ENCODE measurements at regions not wholly inside any gene's neighbourhood (a gene's known extent, or its start where the extent isn't known, plus 50 kb on each side); places are given as distances from the start of the nearest gene placed in this dataset.

GRCh38 chr1:232110281-232111090 is 483.9 kb downstream of the DISC1 start:
- Histone ChIP-seq H3K9me1 (replicated peaks; ENCODE audit: control insufficient read depth, extremely low read depth, insufficient read depth, low read length) (no peaks in the 10 kb centered on the region), H3K27ac (ENCODE audit: insufficient read depth, low read depth, low read length) (no peak overlapping the region), H3K79me2 (ENCODE audit: control insufficient read depth, insufficient read depth, low read length) (no peaks in the 10 kb centered on the region), H3K27me3 (ENCODE audit: control insufficient read depth in 2 of 2, insufficient read depth in 2 of 2, low read length in 2 of 2) (no peaks in the 10 kb centered on the region), H3K9ac (replicated peaks; ENCODE audit: extremely low read depth, insufficient read depth, low read length) (no peak overlapping the region), H3K4me3 (replicated peaks in 1 of 3; ENCODE audit: insufficient read depth in 1 of 3, low read depth in 1 of 3, low read length in 3 of 3) (no peak overlapping the region), H4K20me1 (replicated peaks; ENCODE audit: control insufficient read depth, extremely low read depth, insufficient read depth, low read length) (no peaks in the 10 kb centered on the region), H3K9me3 (replicated peaks; ENCODE audit: control insufficient read depth, insufficient read depth, low read length) (no peaks in the 10 kb centered on the region), H3K4me2 (ENCODE audit: insufficient read depth, low read length) (no peak overlapping the region), H3K4me1 (ENCODE audit: control insufficient read depth, extremely low read depth, insufficient read depth, low read length) (no peaks in the 10 kb centered on the region), H2AFZ (ENCODE audit: low read depth, low read length) (no peak overlapping the region), H3K36me3 (ENCODE audit: control insufficient read depth in 2 of 2, extremely low read depth in 1 of 2, insufficient read depth in 2 of 2, low read length in 2 of 2) (no peaks in the 10 kb centered on the region)
- POLR2A ChIA-PET, result no interaction called here
- FAIRE-seq, result no peak
- no TSS peak for BruUV-seq (replicated peaks)
- intact Hi-C loops (cut with micrococcal nuclease) (no loop called here), dilution Hi-C loops (cut with MboI; ENCODE audit: extremely low pct_ligation_motif_present, low sequenced_read_pairs) (no loop called here)
- no peak for DNase-seq (ENCODE audit: low read depth, low spot score)
- CTCF ChIA-PET, result no interaction called here
- no peak for TF ChIP-seq GATA2 (IDR thresholded peaks at IDR 0.05; ENCODE audit: insufficient read depth, insufficient read length, low read depth, low read length)
- no peak for TF ChIP-seq FOS (IDR thresholded peaks at IDR 0.05; ENCODE audit: borderline replicate concordance, insufficient read depth, low read length)
- TF ChIP-seq MYC (IDR thresholded peaks at IDR 0.05; ENCODE audit: low read depth, low read length), result no peak
- TF ChIP-seq JUN (IDR thresholded peaks at IDR 0.05; ENCODE audit: borderline replicate concordance, insufficient read depth, insufficient read length, low read depth), result no peak
- TF ChIP-seq POLR2AphosphoS5 (IDR thresholded peaks at IDR 0.05; ENCODE audit: insufficient read depth, low read depth, low read length), result no peak
- TF ChIP-seq CTCF (IDR thresholded peaks at IDR 0.05; ENCODE audit: extremely low read depth in 1 of 2, insufficient read depth in 1 of 2, low read depth in 1 of 2, low read length in 2 of 2), result no peak
- TF ChIP-seq EZH2 (IDR thresholded peaks at IDR 0.05; ENCODE audit: borderline replicate concordance, low read depth, low read length, severe bottlenecking), result no peak
- TF ChIP-seq POLR2A (IDR thresholded peaks at IDR 0.05; ENCODE audit: low read depth, low read length), result no peak

All from endothelial cell of umbilical vein (primary cell).